ENCODE measurements at regions not wholly inside any gene's neighbourhood (a gene's known extent, or its start where the extent isn't known, plus 50 kb on each side); places are given as distances from the start of the nearest gene placed in this dataset.

GRCh38 chr3:101169516-101169915 is 150.9 kb downstream of the IMPG2 start:
- TF ChIP-seq CTCF (IDR thresholded peaks at IDR 0.05), result no peak
- Histone ChIP-seq H3K27me3 (ENCODE audit: insufficient read depth in 3 of 3, low read length in 2 of 3) (no peaks in the 10 kb centered on the region), H3K4me1 (no peaks in the 10 kb centered on the region), H3K27ac (no peak overlapping the region), H3K9me3 (no peaks in the 10 kb centered on the region), H3K4me3 (no peak overlapping the region), H3K36me3 (ENCODE audit: insufficient read depth in 1 of 2, low read depth in 1 of 2) (no peaks in the 10 kb centered on the region)
- intact Hi-C loops (cut with DNase I), result no loop called here
- WGBS, 3 donors, result 80 to 89% (median 87%) methylated on average over 3 of the region's 3 CpGs
- ATAC-seq, result no peak
- DNase-seq, result no peak

GRCh38 chr3:101167376-101167775 is 153.0 kb downstream of the IMPG2 start:
- H3K4me3 ChIP-seq, result no peak overlapping the region
- ATAC-seq (no peak), DNase-seq (no peak)
- H3K4me1 ChIP-seq, result no peaks in the 10 kb centered on the region
- no peak for TF ChIP-seq CTCF (IDR thresholded peaks at IDR 0.05)
- no peaks in the 10 kb centered on the region for H3K27me3 ChIP-seq (ENCODE audit: insufficient read depth in 3 of 3, low read length in 2 of 3)
- no peaks in the 10 kb centered on the region for H3K9me3 ChIP-seq
- intact Hi-C loops (cut with DNase I), result no loop called here
- 72 to 76% (median 72%) methylated on average over 2 of the region's 2 CpGs for WGBS, 3 donors
- H3K27ac ChIP-seq, result no peak overlapping the region
- no peaks in the 10 kb centered on the region for H3K36me3 ChIP-seq (ENCODE audit: insufficient read depth in 1 of 2, low read depth in 1 of 2)

- Histone ChIP-seq H3K4me1 (no peaks in the 10 kb centered on the region), H3K27ac (no peak overlapping the region), H3K4me3 (no peak overlapping the region), H3K27me3 (ENCODE audit: insufficient read depth in 3 of 3, low read length in 2 of 3) (no peaks in the 10 kb centered on the region), H3K36me3 (ENCODE audit: insufficient read depth in 1 of 2, low read depth in 1 of 2) (no peaks in the 10 kb centered on the region), H3K9me3 (no peaks in the 10 kb centered on the region)
- TF ChIP-seq CTCF (IDR thresholded peaks at IDR 0.05), result no peak
- no peak for ATAC-seq
- intact Hi-C loops (cut with DNase I), result no loop called here
- 93 to 96% (median 93%) methylated on average over 2 of the region's 2 CpGs for WGBS, 3 donors
- DNase-seq, result no peak
These were observed 154.2 kb downstream of the IMPG2 start for GRCh38 chr3:101166150-101166549.

GRCh38 chr3:101163554-101163953 is 156.8 kb downstream of the IMPG2 start:
- TF ChIP-seq CTCF (IDR thresholded peaks at IDR 0.05), result no peak
- Histone ChIP-seq H3K36me3 (ENCODE audit: insufficient read depth in 1 of 2, low read depth in 1 of 2) (no peaks in the 10 kb centered on the region), H3K4me3 (no peak overlapping the region), H3K27ac (no peak overlapping the region), H3K27me3 (ENCODE audit: insufficient read depth in 3 of 3, low read length in 2 of 3) (no peaks in the 10 kb centered on the region), H3K9me3 (no peaks in the 10 kb centered on the region), H3K4me1 (no peaks in the 10 kb centered on the region)
- DNase-seq, result no peak
- intact Hi-C loops (cut with DNase I), result no loop called here
- no peak for ATAC-seq

GRCh38 chr3:101159478-101159877 is 160.9 kb downstream of the IMPG2 start:
- Histone ChIP-seq H3K27ac (no peak overlapping the region), H3K27me3 (ENCODE audit: insufficient read depth in 3 of 3, low read length in 2 of 3) (no peaks in the 10 kb centered on the region), H3K4me3 (no peak overlapping the region), H3K4me1 (peaks cover 6% of the 10 kb centered on the region), H3K9me3 (no peaks in the 10 kb centered on the region), H3K36me3 (ENCODE audit: insufficient read depth in 1 of 2, low read depth in 1 of 2) (no peaks in the 10 kb centered on the region)
- no peak for TF ChIP-seq CTCF (IDR thresholded peaks at IDR 0.05)
- DNase-seq (no peak), ATAC-seq (no peak)
- 76 to 80% (median 78%) methylated on average over 3 of the region's 3 CpGs for WGBS, 3 donors
- intact Hi-C loops (cut with DNase I), result no loop called here

All from psoas muscle (tissue), 7 donors.